ENCODE measurements at regions not wholly inside any gene's neighbourhood (a gene's known extent, or its start where the extent isn't known, plus 50 kb on each side); places are given as distances from the start of the nearest gene placed in this dataset.

DNA sequence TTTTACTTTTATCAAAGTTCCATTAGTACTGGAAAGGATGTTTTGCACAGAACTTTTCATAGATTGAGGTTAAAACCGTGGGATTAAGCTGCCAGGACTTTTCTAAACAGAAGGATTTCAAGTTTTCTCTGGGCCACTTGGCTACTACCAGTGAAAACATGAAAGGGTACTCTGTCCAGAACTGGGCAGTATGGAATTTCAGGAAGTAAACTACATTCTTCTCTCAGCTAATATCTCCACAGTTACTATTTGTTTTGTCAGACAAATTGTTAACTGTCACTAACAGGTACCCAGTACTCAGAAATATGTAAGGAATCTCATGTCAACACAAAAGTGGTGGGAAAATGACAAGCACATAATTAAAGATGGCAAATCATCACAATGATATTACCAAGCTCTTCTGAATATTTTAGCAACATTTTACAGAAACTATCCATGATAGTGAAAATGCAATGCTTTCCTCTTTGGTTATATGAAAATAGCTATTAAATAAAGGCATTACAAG, 454.4 kb downstream of the C4orf33 start:
- no peak for DNase-seq (ENCODE audit: low spot score)

DNA sequence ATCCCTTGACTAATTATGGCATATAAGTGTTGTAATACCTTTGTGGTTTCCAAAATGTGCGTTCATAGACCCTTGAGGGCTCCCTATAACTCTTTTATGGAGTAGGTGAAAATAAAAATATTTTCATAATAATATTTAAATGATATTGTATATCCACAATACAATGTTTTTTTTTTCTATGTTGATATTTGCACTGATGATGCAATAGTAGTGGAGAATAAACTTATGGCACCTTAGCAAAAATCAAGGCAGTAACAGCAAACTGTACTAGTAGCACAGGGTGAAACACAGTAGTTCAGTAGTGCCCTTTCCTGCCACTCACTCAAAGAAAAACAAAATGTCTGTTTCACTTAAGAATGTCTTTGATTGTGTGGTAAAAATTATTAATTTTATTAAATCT, 465.3 kb downstream of the C4orf33 start:
- DNase-seq (ENCODE audit: low spot score): no peak

DNA sequence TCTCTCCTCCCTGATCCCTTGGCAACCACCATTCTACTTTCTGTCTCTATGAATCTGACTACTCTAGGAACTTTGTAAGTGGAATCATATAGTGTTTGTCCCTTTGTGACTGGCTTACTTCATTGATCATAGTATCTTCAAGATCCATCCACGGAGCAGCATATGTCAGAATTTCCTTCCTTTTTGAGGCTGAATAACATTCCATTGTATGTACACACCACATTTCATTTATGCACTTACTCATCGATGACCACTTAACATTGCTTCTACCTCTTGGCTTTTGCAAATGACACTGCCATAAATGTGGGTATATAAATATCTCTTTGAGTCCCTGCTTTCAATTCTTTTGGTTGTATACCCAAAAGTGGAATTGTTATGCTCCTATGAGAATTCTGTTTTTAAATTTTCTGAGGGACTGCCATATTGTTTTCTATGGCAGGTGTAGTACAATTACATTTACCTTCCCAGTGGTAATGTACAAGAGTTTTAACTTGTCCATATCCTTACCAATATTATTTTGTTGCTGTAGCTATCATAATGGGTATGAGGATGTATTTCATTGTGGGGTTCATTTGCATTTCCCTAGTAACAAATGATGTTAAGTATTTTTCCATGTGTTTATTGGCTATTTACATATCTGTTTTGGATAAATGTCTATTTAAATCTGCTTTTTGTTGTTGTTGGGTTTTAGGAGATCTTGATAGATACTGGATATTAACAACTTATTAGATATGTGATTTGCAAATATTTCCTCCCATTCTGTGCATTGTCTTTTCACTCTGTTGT, 466.1 kb downstream of the C4orf33 start:
- DNase-seq (ENCODE audit: low spot score): no peak

DNA sequence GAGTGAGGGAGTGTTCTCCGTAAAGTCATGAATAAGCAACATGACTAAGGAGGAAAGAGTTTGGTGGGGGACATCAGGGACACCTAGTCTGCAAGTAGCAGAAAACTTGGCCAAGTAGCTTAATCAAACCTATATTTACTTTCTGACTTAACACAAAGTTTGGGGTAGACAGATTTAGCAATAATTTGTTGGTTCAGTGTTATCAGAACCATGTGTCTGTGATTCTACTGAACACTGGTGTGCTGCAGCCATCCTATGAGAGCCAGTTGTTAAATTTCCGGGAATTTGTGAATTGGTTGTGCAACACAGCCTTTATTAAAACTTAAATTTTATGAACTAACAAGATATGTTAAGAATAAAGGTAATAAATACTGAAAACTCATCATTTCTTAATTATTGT, 469.3 kb downstream of the C4orf33 start:
- DNase-seq (ENCODE audit: low spot score): no peak

DNA sequence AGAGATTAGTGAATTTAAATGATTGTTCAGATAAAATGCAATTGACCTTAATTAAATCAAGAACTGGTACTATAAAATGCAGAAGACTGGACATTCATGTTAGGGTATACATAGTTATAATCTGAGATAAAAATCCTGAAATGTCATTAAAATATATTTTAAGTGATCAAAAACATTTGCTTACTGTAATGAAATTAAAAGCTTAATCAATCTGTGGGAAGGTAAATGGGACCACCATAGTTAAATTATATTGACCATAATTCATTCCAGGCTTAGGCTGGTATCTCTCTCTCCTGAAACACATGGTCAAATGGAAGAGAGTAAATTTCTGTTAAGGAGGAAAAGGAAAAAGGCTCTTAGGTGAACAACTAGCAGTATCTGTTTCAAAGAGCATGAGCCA, 474.4 kb downstream of the C4orf33 start:
- DNase-seq (ENCODE audit: low spot score): no peak

DNA sequence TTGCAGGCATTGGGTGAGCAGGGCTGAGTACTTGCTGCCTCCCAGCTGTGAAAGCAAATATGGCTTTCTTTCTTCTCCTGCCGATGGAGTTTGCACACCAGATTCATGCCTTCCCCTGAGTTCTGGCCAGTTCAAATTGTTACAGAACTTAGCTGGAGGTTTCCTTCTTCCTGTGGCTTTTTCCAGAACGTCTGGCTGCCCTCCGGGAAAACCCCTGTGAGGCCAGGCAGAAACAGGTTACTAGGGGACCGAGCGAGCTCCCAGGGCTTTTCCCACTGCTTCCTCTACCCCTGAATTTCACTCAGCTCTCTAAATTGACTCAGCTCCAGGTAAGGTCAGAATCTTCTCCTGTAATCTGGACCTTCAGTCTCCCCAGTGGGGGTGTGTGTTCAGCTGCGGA, 482.4 kb downstream of the C4orf33 start:
- no peak for DNase-seq (ENCODE audit: low spot score)

DNA sequence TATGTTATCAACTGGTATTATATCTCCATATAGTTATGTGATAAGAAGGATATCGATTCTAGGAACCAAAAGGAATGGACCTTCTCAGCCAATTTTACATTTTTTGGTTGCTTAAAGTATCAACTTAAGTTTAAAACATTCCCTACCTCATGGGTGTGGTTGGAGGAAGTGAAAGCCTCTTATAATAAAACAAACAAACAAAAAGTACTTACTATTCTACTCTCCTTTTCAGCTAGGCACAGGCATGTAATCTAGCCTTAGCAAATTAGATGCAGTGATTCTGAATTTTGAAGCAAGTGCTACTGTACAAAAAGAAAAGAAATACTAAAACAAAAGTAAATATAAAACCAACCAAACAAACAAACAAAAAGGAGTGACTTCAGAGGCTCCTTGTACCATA, 485.4 kb downstream of the C4orf33 start:
- no peak for DNase-seq (ENCODE audit: low spot score)

DNA sequence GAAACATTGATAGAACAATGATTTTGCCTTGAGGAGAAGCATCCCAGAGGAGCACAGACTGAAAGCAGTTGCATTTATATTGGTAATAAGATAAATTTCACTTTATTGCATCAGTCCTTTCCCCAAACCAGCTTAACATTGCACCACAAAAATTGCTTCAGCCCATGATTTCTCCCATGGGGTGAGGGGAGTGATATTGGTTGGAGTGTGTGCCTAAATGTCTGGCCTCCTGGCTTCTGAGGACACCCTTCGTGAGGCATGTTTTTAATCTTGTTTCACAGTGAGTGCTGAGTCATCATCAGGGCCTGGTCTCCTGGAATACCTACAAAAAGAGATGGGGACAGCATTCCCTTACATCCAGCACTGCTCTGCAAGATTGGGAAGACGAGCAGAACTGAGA, 487.9 kb downstream of the C4orf33 start:
- no peak for DNase-seq (ENCODE audit: low spot score)

DNA sequence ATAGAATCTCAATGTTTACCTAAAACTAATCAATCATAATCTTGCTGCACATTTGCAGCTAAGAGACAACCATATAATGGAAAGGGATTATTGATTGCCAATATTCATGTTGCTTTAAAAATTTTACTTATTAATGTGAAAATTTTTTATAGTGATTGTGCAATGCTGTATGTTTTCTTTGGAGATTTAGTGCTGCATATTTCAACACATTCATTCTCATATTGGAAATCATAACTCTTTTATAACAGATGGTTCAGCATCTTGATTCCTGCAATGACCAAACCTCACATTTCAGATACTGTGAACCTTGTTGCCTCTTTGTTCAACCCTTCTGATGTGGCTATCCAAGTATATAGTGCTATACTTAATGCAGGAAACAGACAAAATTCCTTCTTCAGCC, 502.6 kb downstream of the C4orf33 start:
- no peak for DNase-seq (ENCODE audit: low spot score)

DNA sequence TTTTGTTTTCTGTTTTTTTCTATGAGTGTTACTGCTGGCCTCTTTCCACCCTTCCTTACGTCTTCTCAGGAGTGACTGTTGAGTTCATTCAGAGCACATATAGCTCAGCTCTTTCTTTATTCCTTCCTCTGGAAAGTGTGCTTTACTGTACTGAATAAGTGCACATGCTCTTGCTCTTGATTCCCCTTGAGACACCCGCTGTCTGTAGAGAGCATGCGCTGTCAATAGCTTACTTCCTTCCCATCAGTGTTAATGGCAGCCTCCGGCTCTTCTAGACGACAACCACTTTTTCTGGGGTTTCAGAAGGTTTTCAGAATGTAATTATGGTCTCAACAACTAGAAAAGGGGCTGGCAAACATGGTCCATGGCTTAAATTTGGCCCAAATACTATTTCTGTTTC, 504.9 kb downstream of the C4orf33 start:
- DNase-seq (ENCODE audit: low spot score): no peak

DNA sequence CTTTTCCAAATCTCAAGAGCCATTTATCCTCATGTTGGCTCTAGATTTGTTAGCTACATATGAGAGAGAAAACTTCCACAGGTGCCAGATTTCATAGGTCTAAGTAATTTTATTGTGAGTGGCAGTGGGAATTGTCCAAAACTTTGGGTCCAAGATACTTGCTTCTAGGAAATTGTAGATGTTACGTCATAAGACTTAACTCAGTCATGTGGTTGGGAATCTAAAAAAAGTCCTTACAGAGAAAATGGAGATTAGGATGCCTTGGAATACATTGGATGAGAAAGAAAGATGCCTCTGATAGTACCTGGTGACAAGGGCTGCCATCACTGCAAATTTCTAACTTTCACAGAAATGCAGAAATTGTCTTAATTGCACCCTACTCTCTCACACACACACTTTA, 506.5 kb downstream of the C4orf33 start:
- DNase-seq (ENCODE audit: low spot score): no peak

DNA sequence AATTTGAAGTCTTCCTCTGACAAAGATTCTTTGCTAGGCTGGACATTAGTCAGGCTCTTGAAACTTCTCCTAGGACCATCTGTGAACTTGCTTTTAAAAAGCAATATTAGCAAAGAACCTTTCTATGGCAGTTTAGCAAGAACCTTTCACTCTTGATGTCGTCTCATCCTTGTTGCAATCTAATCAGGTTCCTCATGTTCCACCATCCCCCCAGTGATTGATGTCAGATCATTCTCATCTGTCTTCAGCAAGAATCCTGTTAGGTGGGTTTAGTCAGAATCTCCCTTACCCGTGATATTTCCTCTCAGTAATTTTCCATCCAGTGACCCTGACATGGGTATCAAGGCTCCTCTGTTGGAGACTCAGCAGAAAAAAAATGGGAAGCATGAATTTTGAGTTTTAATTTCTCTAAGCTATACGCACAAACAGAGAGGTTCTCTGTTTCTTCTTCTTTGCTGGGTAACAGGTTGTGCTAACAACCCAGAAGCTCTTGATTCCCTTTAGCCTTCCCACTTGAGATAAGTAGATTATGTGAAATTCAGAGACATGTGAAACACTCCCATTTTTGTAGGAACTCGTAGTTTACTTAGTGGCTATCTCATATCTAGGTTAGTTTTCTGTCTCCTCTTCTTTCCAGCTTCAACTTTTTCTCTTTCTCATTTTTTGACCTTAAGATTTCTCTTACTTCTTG, 507.4 kb downstream of the C4orf33 start:
- no peak for DNase-seq (ENCODE audit: low spot score)

DNA sequence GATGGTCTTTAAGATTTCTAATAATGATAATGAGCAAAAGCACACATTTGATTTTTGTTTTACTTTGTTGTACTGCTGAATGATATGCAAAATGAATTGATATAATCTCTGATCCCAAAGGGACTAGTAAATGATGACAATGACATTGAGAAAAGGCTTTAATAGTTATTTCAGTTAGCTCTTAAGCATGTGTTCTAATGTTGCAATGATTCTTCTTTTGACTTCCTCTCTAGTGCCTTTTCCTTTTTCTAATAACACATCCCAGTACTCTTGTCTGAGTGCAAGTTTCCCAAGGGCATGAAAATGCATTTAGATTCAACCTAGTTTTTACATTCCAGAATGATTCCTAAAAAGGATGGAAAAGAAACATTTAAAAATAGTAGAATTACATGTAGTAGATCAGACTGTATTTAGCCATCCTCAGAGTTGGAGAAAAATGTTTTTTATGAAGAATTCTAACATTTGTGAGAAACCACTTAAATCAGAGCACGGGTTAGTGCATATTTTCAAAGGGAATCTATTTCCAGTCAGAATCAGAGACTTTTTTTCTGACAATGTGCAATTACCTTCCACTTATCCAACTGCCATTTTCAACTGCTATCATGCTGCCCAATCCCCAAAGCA, 508.8 kb downstream of the C4orf33 start:
- DNase-seq (ENCODE audit: low spot score): no peak

DNA sequence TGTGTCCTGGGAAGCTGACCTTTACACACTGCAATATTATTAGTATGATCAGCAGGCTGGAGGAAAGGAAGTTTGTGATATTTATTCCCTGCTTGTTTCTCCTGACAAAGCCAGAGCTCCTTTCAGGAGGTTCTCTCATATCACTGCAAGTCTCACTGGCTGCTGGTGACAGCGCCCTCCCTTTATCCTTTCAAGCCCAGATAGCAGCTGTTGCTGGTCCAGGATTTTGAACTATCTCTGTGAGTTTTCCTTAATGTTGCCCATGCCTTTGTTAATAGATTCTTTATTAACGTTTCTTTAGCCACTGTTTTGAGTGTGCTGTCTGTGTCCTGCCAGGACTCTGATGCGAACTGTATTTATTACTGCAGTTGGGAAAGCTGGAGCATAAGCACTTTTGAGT, 518.7 kb downstream of the C4orf33 start:
- no peak for DNase-seq (ENCODE audit: low spot score)

DNA sequence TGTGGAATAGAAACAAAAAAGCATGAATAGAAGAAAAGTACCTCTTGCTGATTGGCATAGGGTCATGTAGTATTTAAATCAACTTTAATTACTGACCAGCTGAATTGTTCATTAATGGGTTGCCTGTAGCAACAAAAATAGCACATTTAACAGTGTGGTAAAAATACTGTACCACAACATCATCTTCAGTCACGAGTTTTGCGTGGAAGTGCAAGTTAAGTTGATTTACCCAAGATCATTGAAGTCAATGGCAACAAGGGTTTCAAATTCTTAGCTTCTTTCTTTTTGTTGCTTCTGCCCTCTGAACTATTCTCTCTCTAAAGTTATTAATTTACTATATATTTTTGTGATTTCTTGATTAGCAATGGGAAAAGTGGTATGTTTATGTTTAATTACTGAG, 526.6 kb downstream of the C4orf33 start:
- no peak for DNase-seq (ENCODE audit: low spot score)

DNA sequence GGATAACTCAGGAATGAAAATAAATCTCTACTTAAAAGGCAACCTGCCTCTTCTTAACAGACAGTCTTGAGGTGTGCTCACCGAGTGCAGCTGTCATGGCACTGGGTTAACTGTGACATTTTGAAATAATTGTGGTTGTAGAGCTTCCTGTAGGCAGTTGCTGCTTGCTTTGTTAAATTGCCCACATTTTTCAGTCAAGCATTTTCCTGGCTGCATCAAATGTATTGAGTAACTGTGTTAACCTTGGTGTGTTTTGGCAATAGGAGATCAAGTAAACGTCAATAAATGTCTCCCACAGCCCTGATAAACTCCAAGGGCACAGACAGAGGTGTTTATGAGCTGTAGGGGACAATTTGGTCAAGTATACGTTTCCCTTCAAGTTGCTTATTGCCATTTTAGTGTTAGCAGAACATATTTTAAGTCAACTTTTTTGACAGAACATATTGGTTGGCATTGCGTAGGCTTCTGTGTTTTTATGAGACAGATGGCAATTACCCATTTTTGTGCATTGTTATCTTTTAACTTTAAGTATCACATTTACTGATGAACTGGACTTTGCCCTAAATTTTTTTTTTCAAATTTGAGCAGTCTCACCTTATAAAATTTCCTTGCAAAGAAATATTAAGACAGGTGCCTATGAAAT, 527.4 kb downstream of the C4orf33 start:
- DNase-seq (ENCODE audit: low spot score): no peak

DNA sequence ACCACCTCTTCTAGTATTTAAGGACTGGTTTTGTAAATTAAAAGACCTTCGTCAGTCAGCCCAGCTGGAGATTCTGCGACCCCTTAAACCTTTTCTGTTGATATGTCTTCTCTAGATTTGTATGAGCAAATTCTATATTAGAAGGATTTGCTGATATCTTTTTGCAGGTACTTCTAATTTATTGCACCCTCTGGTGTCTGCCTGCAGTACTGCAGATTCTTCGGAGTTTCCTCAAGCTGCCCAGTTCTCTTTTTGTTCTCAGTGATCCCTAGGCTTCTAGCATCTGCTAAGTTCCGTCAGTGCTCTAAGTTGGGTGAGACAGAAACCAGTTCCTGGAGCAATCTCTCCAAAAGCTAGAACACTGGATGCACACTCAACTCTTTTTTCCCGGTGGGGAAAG, 545.2 kb downstream of the C4orf33 start:
- DNase-seq (ENCODE audit: low spot score): peak; percentile 39

DNA sequence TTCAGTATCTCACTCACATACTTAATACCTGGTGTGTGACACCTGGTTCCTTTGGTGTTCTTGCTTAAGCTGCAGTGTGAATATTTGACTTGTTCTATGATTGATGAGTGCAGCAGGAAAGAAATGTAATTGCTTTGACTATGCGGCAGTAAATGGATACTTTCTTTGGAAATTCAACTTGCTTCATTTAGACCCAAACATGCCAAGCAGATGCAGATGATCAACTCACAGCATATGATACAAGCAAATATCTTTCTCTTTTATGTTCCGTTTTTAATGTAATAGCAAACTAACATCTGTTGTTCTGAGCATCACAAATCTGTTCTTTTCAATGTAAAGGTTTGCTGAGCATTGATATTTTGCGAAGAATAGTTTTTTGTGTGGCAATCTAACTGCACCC, 549.5 kb downstream of the C4orf33 start:
- no peak for DNase-seq (ENCODE audit: low spot score)

DNA sequence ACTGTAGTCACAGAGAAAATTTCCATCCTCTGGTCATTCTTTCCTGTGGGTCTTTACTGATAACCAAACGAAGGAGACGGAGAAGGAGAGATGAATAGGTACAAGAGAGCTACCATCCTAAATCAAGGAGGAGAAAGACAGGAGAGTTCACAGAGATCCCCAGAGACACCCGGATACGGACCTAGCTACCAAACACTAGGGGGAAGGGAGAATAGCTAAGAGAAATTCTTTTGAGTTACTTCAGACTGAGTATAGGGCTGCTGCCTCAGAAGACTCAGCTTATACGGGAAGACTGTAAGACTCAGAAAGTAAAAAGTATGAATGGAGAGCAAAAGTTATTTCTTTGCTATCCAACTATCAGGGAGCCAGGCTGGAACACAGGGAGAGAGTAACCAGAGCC, 572.1 kb downstream of the C4orf33 start:
- DNase-seq (ENCODE audit: low spot score): no peak

DNA sequence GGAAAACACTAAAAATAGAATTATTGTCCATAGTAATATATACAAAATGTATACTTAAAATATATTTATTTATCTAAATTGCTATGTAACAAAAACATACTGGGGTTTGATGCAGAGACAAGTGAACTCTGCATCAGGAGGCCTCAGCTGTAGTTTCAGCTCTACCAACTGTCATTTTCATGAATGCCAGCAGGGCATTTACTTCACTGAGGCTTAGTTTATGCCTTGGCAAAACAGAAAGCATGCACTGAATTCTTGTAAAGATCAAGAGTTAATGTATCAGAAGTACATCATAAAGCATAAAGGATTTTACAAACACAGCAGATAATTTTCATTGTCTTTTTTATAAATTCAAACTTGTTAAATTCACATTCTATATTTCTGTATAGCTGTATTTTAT, 577.0 kb downstream of the C4orf33 start:
- DNase-seq (ENCODE audit: low spot score): no peak

DNA sequence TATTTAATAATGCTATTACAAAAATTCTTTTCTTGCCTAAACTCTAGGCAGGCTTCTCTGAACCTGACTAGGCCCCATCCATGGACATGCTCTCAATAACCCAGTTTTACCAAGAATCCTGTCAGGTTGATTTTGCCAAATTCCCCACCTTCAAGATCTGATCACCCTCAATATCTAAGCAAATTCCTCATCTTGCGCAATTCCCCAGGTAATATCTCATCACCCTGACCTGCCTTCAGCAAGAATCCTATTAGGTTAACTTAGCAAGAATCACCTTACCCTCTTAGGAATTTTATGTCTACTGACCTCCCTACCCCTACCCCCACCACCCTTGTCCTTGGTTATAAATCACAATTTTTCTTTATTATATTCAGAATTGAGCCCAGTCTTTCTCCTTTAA, 579.1 kb downstream of the C4orf33 start:
- no peak for DNase-seq (ENCODE audit: low spot score)

DNA sequence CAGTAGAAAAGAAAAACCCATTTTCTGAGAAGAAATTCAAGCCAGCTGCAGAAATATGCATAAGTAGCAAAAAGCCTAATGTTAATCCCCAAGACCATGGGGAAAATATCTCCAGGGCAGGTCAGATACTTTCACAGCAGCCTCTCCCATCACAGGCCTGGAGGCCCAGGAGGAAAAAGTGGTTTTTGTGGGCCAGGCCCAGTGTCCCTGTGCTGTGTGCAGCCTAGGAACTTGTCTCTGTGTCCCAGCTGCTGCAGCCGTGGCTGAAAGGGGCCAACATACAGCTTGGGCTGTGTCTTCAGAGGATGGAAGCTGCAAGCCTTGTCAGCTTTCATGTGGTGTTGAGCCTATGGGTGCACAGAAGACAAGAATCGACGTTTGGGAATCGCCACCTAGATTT, 581.0 kb downstream of the C4orf33 start:
- DNase-seq (ENCODE audit: low spot score): no peak

DNA sequence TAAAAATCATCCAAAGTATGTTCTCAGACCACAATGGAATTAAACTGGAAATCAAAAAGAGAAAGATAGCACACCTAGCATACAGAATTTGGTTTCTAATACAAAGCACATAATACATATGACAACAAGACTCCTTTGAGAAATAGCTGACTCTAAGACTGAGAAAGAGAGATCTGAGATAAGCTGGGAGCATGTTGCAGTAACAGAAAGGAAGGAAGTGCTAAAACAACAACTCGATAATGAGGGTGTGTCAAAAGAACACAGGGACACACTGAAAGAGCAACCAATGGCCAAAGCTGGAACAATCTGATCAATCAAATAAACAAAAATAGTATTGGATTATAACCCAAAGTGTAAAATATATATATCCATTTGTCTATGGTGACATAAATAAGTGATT, 586.6 kb downstream of the C4orf33 start:
- DNase-seq (ENCODE audit: low spot score): no peak
